ENCODE measurements at regions not wholly inside any gene's neighbourhood (a gene's known extent, or its start where the extent isn't known, plus 50 kb on each side); places are given as distances from the start of the nearest gene placed in this dataset.

GRCh38 chr4:181682367-181683047 lies 560.7 kb upstream of the TENM3 start:
- no peaks in the 10 kb centered on the region for H3K27me3 ChIP-seq (ENCODE audit: insufficient read depth, low read length)
- H2AFZ ChIP-seq (ENCODE audit: low read depth, low read length) = no peak overlapping the region
- no peaks in the 10 kb centered on the region for H3K36me3 ChIP-seq (ENCODE audit: insufficient read depth, low read length)
- H3K9me3 ChIP-seq (ENCODE audit: low read length) = no peaks in the 10 kb centered on the region
- H3K4me1 ChIP-seq (ENCODE audit: insufficient read depth, low read length) = peaks cover 11% of the 10 kb centered on the region
- H3K4me3 ChIP-seq (ENCODE audit: low read length) = no peak overlapping the region

GRCh38 chr4:181684310-181684709 lies 558.9 kb upstream of the TENM3 start:
- Histone ChIP-seq H3K4me3 (ENCODE audit: low read length) (no peak overlapping the region), H3K4me1 (ENCODE audit: insufficient read depth, low read length) (peaks cover 29% of the 10 kb centered on the region), H3K27me3 (ENCODE audit: insufficient read depth, low read length) (no peaks in the 10 kb centered on the region), H3K9me3 (ENCODE audit: low read length) (no peaks in the 10 kb centered on the region), H2AFZ (ENCODE audit: low read depth, low read length) (no peak overlapping the region), H3K36me3 (ENCODE audit: insufficient read depth, low read length) (no peaks in the 10 kb centered on the region)

GRCh38 chr4:181685461-181685860 lies 557.7 kb upstream of the TENM3 start:
- H3K4me1 ChIP-seq (ENCODE audit: insufficient read depth, low read length) = peaks cover 37% of the 10 kb centered on the region
- H3K4me3 ChIP-seq (ENCODE audit: low read length) = no peak overlapping the region
- no peaks in the 10 kb centered on the region for H3K36me3 ChIP-seq (ENCODE audit: insufficient read depth, low read length)
- no peaks in the 10 kb centered on the region for H3K9me3 ChIP-seq (ENCODE audit: low read length)
- H3K27me3 ChIP-seq (ENCODE audit: insufficient read depth, low read length) = no peaks in the 10 kb centered on the region
- H2AFZ ChIP-seq (ENCODE audit: low read depth, low read length) = no peak overlapping the region

GRCh38 chr4:181685911-181686310 lies 557.3 kb upstream of the TENM3 start:
- H3K9me3 ChIP-seq (ENCODE audit: low read length) = no peaks in the 10 kb centered on the region
- H3K4me1 ChIP-seq (ENCODE audit: insufficient read depth, low read length) = peaks cover 37% of the 10 kb centered on the region
- H3K36me3 ChIP-seq (ENCODE audit: insufficient read depth, low read length) = no peaks in the 10 kb centered on the region
- no peak overlapping the region for H2AFZ ChIP-seq (ENCODE audit: low read depth, low read length)
- H3K27me3 ChIP-seq (ENCODE audit: insufficient read depth, low read length) = no peaks in the 10 kb centered on the region
- H3K4me3 ChIP-seq (ENCODE audit: low read length) = no peak overlapping the region

- H3K27me3 ChIP-seq (ENCODE audit: insufficient read depth, low read length) = no peaks in the 10 kb centered on the region
- H3K36me3 ChIP-seq (ENCODE audit: insufficient read depth, low read length) = no peaks in the 10 kb centered on the region
- peaks cover 37% of the 10 kb centered on the region for H3K4me1 ChIP-seq (ENCODE audit: insufficient read depth, low read length)
- H2AFZ ChIP-seq (ENCODE audit: low read depth, low read length) = no peak overlapping the region
- H3K4me3 ChIP-seq (ENCODE audit: low read length) = no peak overlapping the region
- no peaks in the 10 kb centered on the region for H3K9me3 ChIP-seq (ENCODE audit: low read length)
Measured at GRCh38 chr4:181687116-181687515, 556.1 kb upstream of the TENM3 start.

- Histone ChIP-seq H3K4me3 (ENCODE audit: low read length) (no peak overlapping the region), H3K4me1 (ENCODE audit: insufficient read depth, low read length) (peaks cover 36% of the 10 kb centered on the region), H2AFZ (ENCODE audit: low read depth, low read length) (no peak overlapping the region), H3K27me3 (ENCODE audit: insufficient read depth, low read length) (peaks cover 2% of the 10 kb centered on the region), H3K9me3 (ENCODE audit: low read length) (no peaks in the 10 kb centered on the region), H3K36me3 (ENCODE audit: insufficient read depth, low read length) (no peaks in the 10 kb centered on the region)
Measured at GRCh38 chr4:181688432-181688831, 554.8 kb upstream of the TENM3 start.

- no peak overlapping the region for H3K4me3 ChIP-seq (ENCODE audit: low read length)
- H3K36me3 ChIP-seq (ENCODE audit: insufficient read depth, low read length) = no peaks in the 10 kb centered on the region
- peaks cover 36% of the 10 kb centered on the region for H3K4me1 ChIP-seq (ENCODE audit: insufficient read depth, low read length)
- no peaks in the 10 kb centered on the region for H3K9me3 ChIP-seq (ENCODE audit: low read length)
- H3K27me3 ChIP-seq (ENCODE audit: insufficient read depth, low read length) = peaks cover 2% of the 10 kb centered on the region
- no peak overlapping the region for H2AFZ ChIP-seq (ENCODE audit: low read depth, low read length)
Measured at GRCh38 chr4:181688872-181689271, 554.3 kb upstream of the TENM3 start.

GRCh38 chr4:181690498-181690897 lies 552.7 kb upstream of the TENM3 start:
- H3K4me3 ChIP-seq (ENCODE audit: low read length) = no peak overlapping the region
- no peak overlapping the region for H2AFZ ChIP-seq (ENCODE audit: low read depth, low read length)
- H3K27me3 ChIP-seq (ENCODE audit: insufficient read depth, low read length) = peaks cover 2% of the 10 kb centered on the region
- H3K4me1 ChIP-seq (ENCODE audit: insufficient read depth, low read length) = peaks cover 36% of the 10 kb centered on the region
- no peaks in the 10 kb centered on the region for H3K9me3 ChIP-seq (ENCODE audit: low read length)
- no peaks in the 10 kb centered on the region for H3K36me3 ChIP-seq (ENCODE audit: insufficient read depth, low read length)

GRCh38 chr4:181692965-181693364 lies 550.2 kb upstream of the TENM3 start:
- peaks cover 22% of the 10 kb centered on the region for H3K4me1 ChIP-seq (ENCODE audit: insufficient read depth, low read length)
- no peaks in the 10 kb centered on the region for H3K9me3 ChIP-seq (ENCODE audit: low read length)
- H3K27me3 ChIP-seq (ENCODE audit: insufficient read depth, low read length) = peaks cover 2% of the 10 kb centered on the region
- no peak overlapping the region for H3K4me3 ChIP-seq (ENCODE audit: low read length)
- H3K36me3 ChIP-seq (ENCODE audit: insufficient read depth, low read length) = no peaks in the 10 kb centered on the region
- no peak overlapping the region for H2AFZ ChIP-seq (ENCODE audit: low read depth, low read length)

GRCh38 chr4:181693517-181693916 lies 549.7 kb upstream of the TENM3 start:
- H3K4me3 ChIP-seq (ENCODE audit: low read length) = no peak overlapping the region
- no peak overlapping the region for H2AFZ ChIP-seq (ENCODE audit: low read depth, low read length)
- no peaks in the 10 kb centered on the region for H3K36me3 ChIP-seq (ENCODE audit: insufficient read depth, low read length)
- peaks cover 2% of the 10 kb centered on the region for H3K27me3 ChIP-seq (ENCODE audit: insufficient read depth, low read length)
- H3K9me3 ChIP-seq (ENCODE audit: low read length) = no peaks in the 10 kb centered on the region
- H3K4me1 ChIP-seq (ENCODE audit: insufficient read depth, low read length) = peaks cover 16% of the 10 kb centered on the region

- Histone ChIP-seq H3K4me3 (ENCODE audit: low read length) (no peak overlapping the region), H3K36me3 (ENCODE audit: insufficient read depth, low read length) (no peaks in the 10 kb centered on the region), H3K9me3 (ENCODE audit: low read length) (no peaks in the 10 kb centered on the region), H2AFZ (ENCODE audit: low read depth, low read length) (no peak overlapping the region), H3K27me3 (ENCODE audit: insufficient read depth, low read length) (no peaks in the 10 kb centered on the region), H3K4me1 (ENCODE audit: insufficient read depth, low read length) (peaks cover 6% of the 10 kb centered on the region)
Measured at GRCh38 chr4:181698221-181698620, 545.0 kb upstream of the TENM3 start.

GRCh38 chr4:181701214-181701613 lies 542.0 kb upstream of the TENM3 start:
- H3K27me3 ChIP-seq (ENCODE audit: insufficient read depth, low read length) = no peaks in the 10 kb centered on the region
- H3K4me3 ChIP-seq (ENCODE audit: low read length) = no peak overlapping the region
- H3K36me3 ChIP-seq (ENCODE audit: insufficient read depth, low read length) = no peaks in the 10 kb centered on the region
- H3K4me1 ChIP-seq (ENCODE audit: insufficient read depth, low read length) = peaks cover 6% of the 10 kb centered on the region
- no peaks in the 10 kb centered on the region for H3K9me3 ChIP-seq (ENCODE audit: low read length)
- H2AFZ ChIP-seq (ENCODE audit: low read depth, low read length) = no peak overlapping the region

GRCh38 chr4:181701894-181702293 lies 541.3 kb upstream of the TENM3 start:
- Histone ChIP-seq H3K4me1 (ENCODE audit: insufficient read depth, low read length) (peaks cover 6% of the 10 kb centered on the region), H3K9me3 (ENCODE audit: low read length) (no peaks in the 10 kb centered on the region), H3K27me3 (ENCODE audit: insufficient read depth, low read length) (no peaks in the 10 kb centered on the region)

GRCh38 chr4:181702864-181703495 lies 540.2 kb upstream of the TENM3 start:
- Histone ChIP-seq H2AFZ (ENCODE audit: low read depth, low read length) (no peak overlapping the region), H3K27me3 (ENCODE audit: insufficient read depth, low read length) (no peaks in the 10 kb centered on the region), H3K4me1 (ENCODE audit: insufficient read depth, low read length) (peaks cover 6% of the 10 kb centered on the region), H3K9me3 (ENCODE audit: low read length) (no peaks in the 10 kb centered on the region), H3K4me3 (ENCODE audit: low read length) (no peak overlapping the region), H3K36me3 (ENCODE audit: insufficient read depth, low read length) (no peaks in the 10 kb centered on the region)

More at GRCh38 chr4:181701894-181702293, 541.3 kb upstream of the TENM3 start:
- Histone ChIP-seq H3K4me3 (ENCODE audit: low read length) (no peak overlapping the region), H2AFZ (ENCODE audit: low read depth, low read length) (no peak overlapping the region), H3K36me3 (ENCODE audit: insufficient read depth, low read length) (no peaks in the 10 kb centered on the region)

Measured in neuron (in vitro differentiated cells).